ENCODE measurements at regions not wholly inside any gene's neighbourhood (a gene's known extent, or its start where the extent isn't known, plus 50 kb on each side); places are given as distances from the start of the nearest gene placed in this dataset.

DNA sequence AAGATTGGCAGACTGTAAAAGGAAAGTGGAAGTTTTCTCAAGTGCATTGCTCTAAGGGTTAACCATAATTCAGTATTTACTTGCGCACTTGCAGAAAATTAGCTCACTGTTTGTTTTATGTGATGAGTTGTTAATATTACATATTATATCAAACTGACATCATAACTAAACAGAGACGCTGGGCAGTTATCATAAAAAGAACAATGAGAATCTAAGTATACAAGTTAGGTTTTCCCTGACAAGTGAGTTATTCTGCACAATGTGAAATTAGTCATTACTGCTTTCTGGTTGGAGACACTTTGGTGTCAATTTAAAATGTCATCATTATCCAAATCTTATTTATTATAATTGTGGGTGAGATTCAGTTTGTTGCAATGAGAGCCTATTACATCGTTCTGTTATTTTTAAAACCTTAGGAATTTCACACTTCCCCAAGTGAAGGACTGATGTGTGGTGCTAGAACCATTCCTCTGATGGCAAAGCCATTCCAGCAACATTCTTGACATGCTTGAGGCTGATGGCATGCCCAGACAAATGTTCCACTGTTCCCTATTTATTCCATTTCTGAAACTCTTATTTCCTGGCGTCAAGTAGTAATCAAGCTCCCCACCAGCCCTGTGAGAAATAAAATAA is 90.1 kb upstream of the FLRT2 start:
- Histone ChIP-seq H3K9ac (ENCODE audit: low read length) (no peak overlapping the region), H3K27me3 (replicated peaks; ENCODE audit: control insufficient read depth, insufficient read depth, low read length) (no peaks in the 10 kb centered on the region), H3K4me3 (ENCODE audit: low read length) (no peak overlapping the region), H3K9me3 (ENCODE audit: control insufficient read depth, low read length) (no peaks in the 10 kb centered on the region), H3K36me3 (ENCODE audit: control insufficient read depth, insufficient read depth, low read length, severe bottlenecking) (no peaks in the 10 kb centered on the region), H3K4me1 (ENCODE audit: control insufficient read depth, insufficient read depth, low read length) (peaks cover 22% of the 10 kb centered on the region)
- peak; percentile 36 for DNase-seq (ENCODE audit: low read depth)

DNA sequence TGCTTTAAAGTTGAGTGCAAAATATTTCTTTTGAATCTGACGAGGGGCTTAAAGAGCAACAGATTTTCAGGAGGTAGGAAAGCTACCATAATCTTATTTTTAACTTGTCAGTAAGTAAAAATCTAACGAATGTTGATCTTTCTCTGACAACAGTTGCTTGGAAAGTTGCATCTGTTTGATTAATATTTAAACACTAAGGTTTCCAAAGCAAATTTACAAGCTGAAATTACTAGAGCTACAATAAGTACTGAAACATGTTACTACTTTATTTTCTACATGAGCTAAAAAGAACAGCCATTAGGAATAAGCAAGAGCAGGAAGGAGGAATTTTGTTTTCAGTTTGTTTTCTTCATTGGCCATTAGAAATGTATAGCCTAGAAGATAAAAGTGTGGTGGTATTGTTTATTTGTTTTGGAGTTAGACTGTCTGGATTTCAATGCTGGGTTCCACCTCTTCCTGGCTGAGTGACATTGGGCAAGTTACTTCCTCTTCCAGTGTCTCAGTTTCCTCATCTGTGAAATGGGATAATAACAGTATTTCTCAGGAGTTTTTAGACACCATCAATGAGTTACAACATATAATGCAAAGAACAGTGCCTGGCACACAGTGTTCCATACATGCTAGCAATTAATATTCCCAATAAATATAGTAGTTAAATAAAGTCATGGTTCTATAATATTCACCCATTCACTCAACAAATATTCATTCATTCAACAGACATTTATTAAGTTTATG is 87.9 kb upstream of the FLRT2 start:
- no peak overlapping the region for H3K9ac ChIP-seq (ENCODE audit: low read length)
- no peak for DNase-seq (ENCODE audit: low read depth)
- no peaks in the 10 kb centered on the region for H3K9me3 ChIP-seq (ENCODE audit: control insufficient read depth, low read length)
- no peak overlapping the region for H3K4me3 ChIP-seq (ENCODE audit: low read length)
- no peaks in the 10 kb centered on the region for H3K27me3 ChIP-seq (replicated peaks; ENCODE audit: control insufficient read depth, insufficient read depth, low read length)
- H3K36me3 ChIP-seq (ENCODE audit: control insufficient read depth, insufficient read depth, low read length, severe bottlenecking), result no peaks in the 10 kb centered on the region
- peaks cover 22% of the 10 kb centered on the region for H3K4me1 ChIP-seq (ENCODE audit: control insufficient read depth, insufficient read depth, low read length)

DNA sequence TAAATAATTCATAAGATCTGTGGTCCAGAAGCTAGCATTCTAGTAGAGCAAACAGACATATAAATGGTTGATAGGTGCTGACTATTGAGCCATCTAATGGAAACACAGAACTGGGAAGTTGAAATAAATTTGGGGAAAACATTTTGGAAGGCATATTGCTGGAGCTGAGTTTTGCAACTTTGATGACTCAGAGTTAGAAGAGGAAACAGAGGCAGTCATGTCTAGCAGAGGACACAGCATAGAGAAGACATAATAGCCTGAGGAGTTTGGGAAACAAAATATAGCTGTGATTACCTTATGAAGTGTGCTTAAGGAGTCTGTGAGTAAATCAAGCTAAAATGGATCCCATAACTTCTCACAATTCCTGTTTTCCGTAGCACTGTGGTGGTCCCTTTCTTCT is 86.9 kb upstream of the FLRT2 start:
- no peaks in the 10 kb centered on the region for H3K9me3 ChIP-seq (ENCODE audit: control insufficient read depth, low read length)
- no peak overlapping the region for H3K4me3 ChIP-seq (ENCODE audit: low read length)
- no peaks in the 10 kb centered on the region for H3K27me3 ChIP-seq (replicated peaks; ENCODE audit: control insufficient read depth, insufficient read depth, low read length)
- no peak overlapping the region for H3K9ac ChIP-seq (ENCODE audit: low read length)
- peak; percentile 40 for DNase-seq (ENCODE audit: low read depth)
- H3K36me3 ChIP-seq (ENCODE audit: control insufficient read depth, insufficient read depth, low read length, severe bottlenecking), result no peaks in the 10 kb centered on the region
- peaks cover 22% of the 10 kb centered on the region for H3K4me1 ChIP-seq (ENCODE audit: control insufficient read depth, insufficient read depth, low read length)

DNA sequence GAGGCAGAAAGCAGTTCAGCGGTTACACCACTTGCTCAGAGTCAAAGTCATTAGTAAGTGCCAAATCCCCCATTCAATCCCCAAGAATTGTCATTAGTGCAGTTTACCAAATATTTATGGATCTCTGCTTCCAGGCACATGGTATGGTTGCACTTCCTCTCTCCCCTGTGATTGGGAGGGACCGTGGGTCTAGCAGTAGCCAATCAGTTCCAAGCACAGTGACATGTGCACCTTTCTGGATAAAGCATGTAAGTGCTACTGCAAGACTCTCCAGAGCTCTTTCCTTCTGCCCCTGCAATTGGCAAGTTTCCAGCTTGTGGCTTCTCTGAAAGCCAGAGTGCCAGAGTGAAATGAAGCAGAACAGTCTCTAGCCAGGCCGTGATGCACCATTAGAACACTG is 85.3 kb upstream of the FLRT2 start:
- DNase-seq (ENCODE audit: low read depth), result no peak
- no peak overlapping the region for H3K9ac ChIP-seq (ENCODE audit: low read length)

GRCh38 chr14:85445151-85445795 is 84.7 kb upstream of the FLRT2 start:
- Histone ChIP-seq H3K36me3 (ENCODE audit: control insufficient read depth, insufficient read depth, low read length, severe bottlenecking) (no peaks in the 10 kb centered on the region), H3K9me3 (ENCODE audit: control insufficient read depth, low read length) (no peaks in the 10 kb centered on the region), H3K9ac (ENCODE audit: low read length) (no peak overlapping the region), H3K4me1 (ENCODE audit: control insufficient read depth, insufficient read depth, low read length) (peaks cover 4% of the 10 kb centered on the region), H3K27me3 (replicated peaks; ENCODE audit: control insufficient read depth, insufficient read depth, low read length) (no peaks in the 10 kb centered on the region), H3K4me3 (ENCODE audit: low read length) (no peak overlapping the region)
- no peak for DNase-seq (ENCODE audit: low read depth)

More for the DNA sequence above, 85.3 kb upstream of the FLRT2 start:
- Histone ChIP-seq H3K4me3 (ENCODE audit: low read length) (no peak overlapping the region), H3K9me3 (ENCODE audit: control insufficient read depth, low read length) (no peaks in the 10 kb centered on the region), H3K4me1 (ENCODE audit: control insufficient read depth, insufficient read depth, low read length) (peaks cover 10% of the 10 kb centered on the region), H3K36me3 (ENCODE audit: control insufficient read depth, insufficient read depth, low read length, severe bottlenecking) (no peaks in the 10 kb centered on the region), H3K27me3 (replicated peaks; ENCODE audit: control insufficient read depth, insufficient read depth, low read length) (no peaks in the 10 kb centered on the region)

DNA sequence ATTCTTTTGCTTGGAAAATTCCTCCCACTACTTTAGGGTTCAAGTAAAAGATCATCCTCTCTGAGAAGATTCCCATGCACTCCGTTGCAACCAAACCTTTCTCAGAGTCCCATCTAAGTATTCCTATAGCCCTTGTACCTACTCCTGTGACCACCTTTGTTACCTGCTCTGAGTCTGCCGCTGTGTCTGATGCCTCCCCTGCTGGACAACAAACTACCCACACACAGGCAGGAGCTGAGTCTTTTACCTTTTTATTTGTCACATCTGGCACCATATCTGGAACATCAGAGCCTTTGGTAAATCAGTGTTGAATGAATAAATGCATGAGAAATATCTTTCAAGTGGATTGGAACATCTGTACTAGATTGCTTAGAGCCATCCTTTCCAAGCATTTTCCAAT is 82.1 kb upstream of the FLRT2 start:
- DNase-seq (ENCODE audit: low read depth), result no peak
- Histone ChIP-seq H3K4me1 (ENCODE audit: control insufficient read depth, insufficient read depth, low read length) (no peaks in the 10 kb centered on the region), H3K9me3 (ENCODE audit: control insufficient read depth, low read length) (no peaks in the 10 kb centered on the region), H3K9ac (ENCODE audit: low read length) (no peak overlapping the region), H3K36me3 (ENCODE audit: control insufficient read depth, insufficient read depth, low read length, severe bottlenecking) (no peaks in the 10 kb centered on the region), H3K27me3 (replicated peaks; ENCODE audit: control insufficient read depth, insufficient read depth, low read length) (no peaks in the 10 kb centered on the region), H3K4me3 (ENCODE audit: low read length) (no peak overlapping the region)

GRCh38 chr14:85451421-85451820 is 78.5 kb upstream of the FLRT2 start:
- H3K9me3 ChIP-seq (ENCODE audit: control insufficient read depth, low read length), result no peaks in the 10 kb centered on the region
- no peaks in the 10 kb centered on the region for H3K36me3 ChIP-seq (ENCODE audit: control insufficient read depth, insufficient read depth, low read length, severe bottlenecking)
- H3K4me3 ChIP-seq (ENCODE audit: low read length), result no peak overlapping the region
- DNase-seq (ENCODE audit: low read depth), result peak; percentile 27
- no peak overlapping the region for H3K9ac ChIP-seq (ENCODE audit: low read length)
- H3K4me1 ChIP-seq (ENCODE audit: control insufficient read depth, insufficient read depth, low read length), result no peaks in the 10 kb centered on the region
- H3K27me3 ChIP-seq (replicated peaks; ENCODE audit: control insufficient read depth, insufficient read depth, low read length), result no peaks in the 10 kb centered on the region

GRCh38 chr14:85453401-85454225 is 76.3 kb upstream of the FLRT2 start:
- Histone ChIP-seq H3K27me3 (replicated peaks; ENCODE audit: control insufficient read depth, insufficient read depth, low read length) (no peaks in the 10 kb centered on the region), H3K4me1 (ENCODE audit: control insufficient read depth, insufficient read depth, low read length) (no peaks in the 10 kb centered on the region), H3K36me3 (ENCODE audit: control insufficient read depth, insufficient read depth, low read length, severe bottlenecking) (no peaks in the 10 kb centered on the region), H3K9ac (ENCODE audit: low read length) (no peak overlapping the region), H3K9me3 (ENCODE audit: control insufficient read depth, low read length) (no peaks in the 10 kb centered on the region), H3K4me3 (ENCODE audit: low read length) (no peak overlapping the region)
- no peak for DNase-seq (ENCODE audit: low read depth)

GRCh38 chr14:85454226-85454813 is 75.6 kb upstream of the FLRT2 start:
- H3K4me1 ChIP-seq (ENCODE audit: control insufficient read depth, insufficient read depth, low read length), result no peaks in the 10 kb centered on the region
- H3K9me3 ChIP-seq (ENCODE audit: control insufficient read depth, low read length), result no peaks in the 10 kb centered on the region
- no peak overlapping the region for H3K9ac ChIP-seq (ENCODE audit: low read length)
- no peaks in the 10 kb centered on the region for H3K27me3 ChIP-seq (replicated peaks; ENCODE audit: control insufficient read depth, insufficient read depth, low read length)
- H3K36me3 ChIP-seq (ENCODE audit: control insufficient read depth, insufficient read depth, low read length, severe bottlenecking), result no peaks in the 10 kb centered on the region
- no peak overlapping the region for H3K4me3 ChIP-seq (ENCODE audit: low read length)
- DNase-seq (ENCODE audit: low read depth), result no peak

- Histone ChIP-seq H3K27me3 (replicated peaks; ENCODE audit: control insufficient read depth, insufficient read depth, low read length) (no peaks in the 10 kb centered on the region), H3K9me3 (ENCODE audit: control insufficient read depth, low read length) (no peaks in the 10 kb centered on the region), H3K36me3 (ENCODE audit: control insufficient read depth, insufficient read depth, low read length, severe bottlenecking) (no peaks in the 10 kb centered on the region), H3K9ac (ENCODE audit: low read length) (no peak overlapping the region), H3K4me1 (ENCODE audit: control insufficient read depth, insufficient read depth, low read length) (peaks cover 3% of the 10 kb centered on the region), H3K4me3 (ENCODE audit: low read length) (no peak overlapping the region)
- DNase-seq (ENCODE audit: low read depth), result no peak
Measured at GRCh38 chr14:85459361-85460000, 70.5 kb upstream of the FLRT2 start.

All from adipocyte (in vitro differentiated cells).